Karpas-422 (cell line): ENCODE measurements at regions not wholly inside any gene's neighbourhood (a gene's known extent, or its start where the extent isn't known, plus 50 kb on each side); places are given as distances from the start of the nearest gene placed in this dataset.
A peak's percentile ranks its signal among the peaks of the same experiment; 100 is the strongest.
"Not testable (repeated sequence)": the region's sequence is repeated elsewhere in the genome, so short reads cannot be mapped to it uniquely, and the experiment has no call there.

Experiments
- DNase-seq: peaks from one replicate; pipeline ENCODE4 v3.0.0-alpha.2; 2015
- H2AFZ ChIP-seq: fragments of 200-600 bp; sonication (generic); 2 replicates; pipeline ENCODE4 v1.6.1; 2014; ENCODE audit warnings: antibody characterized with exemption, low read length, mixed read lengths
- H3K27ac ChIP-seq: fragments of 200-600 bp; sonication (generic); 2 replicates; pipeline ENCODE4 v1.5.1; 2014; ENCODE audit warnings: mild to moderate bottlenecking, low read length, moderate library complexity
- H3K27me3 ChIP-seq: fragments of 200-600 bp; sonication (generic); 2 replicates; pipeline ENCODE4 v1.6.1; 2014; ENCODE audit warnings: low read length, mixed read lengths
- H3K36me3 ChIP-seq: fragments of 200-600 bp; sonication (generic); 2 replicates; pipeline ENCODE4 v1.6.1; 2014; ENCODE audit warnings: low read length, mixed read lengths; ENCODE audit not compliant: insufficient read depth
- H3K4me1 ChIP-seq: fragments of 200-600 bp; sonication (generic); 2 replicates; pipeline ENCODE4 v1.6.1; 2014; ENCODE audit warnings: mild to moderate bottlenecking, low read length, mixed read lengths
- H3K4me2 ChIP-seq: fragments of 200-600 bp; sonication (generic); 2 replicates; pipeline ENCODE4 v1.6.1; 2014; ENCODE audit warnings: low read length, low read depth, mild to moderate bottlenecking; ENCODE audit not compliant: poor library complexity, severe bottlenecking
- H3K4me3 ChIP-seq: fragments of 200-600 bp; sonication (generic); 2 replicates; pipeline ENCODE4 v1.5.1; 2014; ENCODE audit warnings: mild to moderate bottlenecking, antibody characterized with exemption, low read length, mixed read lengths
- H3K79me2 ChIP-seq: fragments of 200-600 bp; sonication (generic); 2 replicates; pipeline ENCODE4 v1.6.1; 2014; ENCODE audit warnings: mild to moderate bottlenecking, low read length, mixed read lengths
- H3K9ac ChIP-seq: fragments of 200-600 bp; sonication (generic); 2 replicates; pipeline ENCODE4 v1.6.0; 2014; ENCODE audit warnings: low read length
- H3K9me2 ChIP-seq: fragments of 200-600 bp; sonication (generic), shearing (Covaris generic); replicated peaks from 2 replicates; pipeline ENCODE4 v1.6.0; 2014; ENCODE audit warnings: mild to moderate bottlenecking, low read length, moderate library complexity; ENCODE audit not compliant: insufficient read depth
- H3K9me3 ChIP-seq: fragments of 300-700, 200-600 bp; sonication (generic); 2 replicates; pipeline ENCODE4 v1.6.1; 2014; ENCODE audit warnings: low read length, mixed read lengths
- H4K20me1 ChIP-seq: fragments of 200-600 bp; sonication (generic); 2 replicates; pipeline ENCODE4 v1.6.1; 2014; ENCODE audit warnings: mild to moderate bottlenecking, antibody characterized with exemption, low read length, low read depth; ENCODE audit not compliant: insufficient read depth

- H3K4me2 ChIP-seq: no peak overlapping the region
- H3K9ac ChIP-seq: no peak overlapping the region
- H3K4me3 ChIP-seq: no peak overlapping the region
- H3K9me2 ChIP-seq: no peaks in the 10 kb centered on the region
- no peak for DNase-seq
- no peak overlapping the region for H2AFZ ChIP-seq
- no peaks in the 10 kb centered on the region for H3K36me3 ChIP-seq
- no peaks in the 10 kb centered on the region for H3K9me3 ChIP-seq
- H4K20me1 ChIP-seq: no peaks in the 10 kb centered on the region
- H3K27ac ChIP-seq: no peak overlapping the region
- H3K27me3 ChIP-seq: no peaks in the 10 kb centered on the region
- peaks cover 19% of the 10 kb centered on the region for H3K4me1 ChIP-seq
- no peaks in the 10 kb centered on the region for H3K79me2 ChIP-seq
Observed at GRCh38 chr12:75947156-75947723, 84.3 kb downstream of the PHLDA1 start.

- H3K4me2 ChIP-seq: no peak overlapping the region
- H3K9me3 ChIP-seq: no peaks in the 10 kb centered on the region
- no peak for DNase-seq
- no peak overlapping the region for H3K4me3 ChIP-seq
- no peaks in the 10 kb centered on the region for H3K36me3 ChIP-seq
- peaks cover 19% of the 10 kb centered on the region for H3K4me1 ChIP-seq
- H2AFZ ChIP-seq: no peak overlapping the region
- no peak overlapping the region for H3K9ac ChIP-seq
- H3K9me2 ChIP-seq: no peaks in the 10 kb centered on the region
- H3K27ac ChIP-seq: no peak overlapping the region
- H4K20me1 ChIP-seq: no peaks in the 10 kb centered on the region
- no peaks in the 10 kb centered on the region for H3K79me2 ChIP-seq
- H3K27me3 ChIP-seq: no peaks in the 10 kb centered on the region
Observed at GRCh38 chr12:75945581-75945980, 86.0 kb downstream of the PHLDA1 start.

- H3K27ac ChIP-seq: peak overlapping the region; percentile 53
- H3K9ac ChIP-seq: no peak overlapping the region
Observed at GRCh38 chr12:75944905-75945432, 86.6 kb downstream of the PHLDA1 start.

GRCh38 chr12:75944097-75944904 lies 87.3 kb downstream of the PHLDA1 start:
- H2AFZ ChIP-seq: peak overlapping the region; percentile 52; the same call in 1 of the 2 replicates
- no peaks in the 10 kb centered on the region for H4K20me1 ChIP-seq
- no peak overlapping the region for H3K9ac ChIP-seq
- H3K9me2 ChIP-seq: no peaks in the 10 kb centered on the region
- peak; percentile 76 for DNase-seq
- H3K27ac ChIP-seq: peak overlapping the region; percentile 53
- peak overlapping the region; percentile 31 for H3K4me2 ChIP-seq
- H3K27me3 ChIP-seq: no peaks in the 10 kb centered on the region
- H3K9me3 ChIP-seq: no peaks in the 10 kb centered on the region
- peak overlapping the region; percentile 14; the same call in 1 of the 2 replicates for H3K4me3 ChIP-seq
- no peaks in the 10 kb centered on the region for H3K79me2 ChIP-seq
- peaks cover 19% of the 10 kb centered on the region for H3K4me1 ChIP-seq
- H3K36me3 ChIP-seq: no peaks in the 10 kb centered on the region

More at GRCh38 chr12:75944905-75945432, 86.6 kb downstream of the PHLDA1 start:
- peaks cover 19% of the 10 kb centered on the region for H3K4me1 ChIP-seq
- H3K79me2 ChIP-seq: no peaks in the 10 kb centered on the region
- H2AFZ ChIP-seq: 0 out of 2 replicates have a peak overlapping the region, but pooled peaks have one; percentile 52
- no peaks in the 10 kb centered on the region for H3K9me2 ChIP-seq
- no peak for DNase-seq
- no peaks in the 10 kb centered on the region for H4K20me1 ChIP-seq
- H3K9me3 ChIP-seq: no peaks in the 10 kb centered on the region
- no peaks in the 10 kb centered on the region for H3K36me3 ChIP-seq
- H3K27me3 ChIP-seq: no peaks in the 10 kb centered on the region
- peak overlapping the region; percentile 31 for H3K4me2 ChIP-seq
- H3K4me3 ChIP-seq: no peak overlapping the region

GRCh38 chr12:75943730-75944096 lies 87.9 kb downstream of the PHLDA1 start:
- Histone ChIP-seq H2AFZ (no peak overlapping the region), H3K9ac (no peak overlapping the region)

GRCh38 chr12:75941661-75942060 lies 89.9 kb downstream of the PHLDA1 start:
- peaks cover 14% of the 10 kb centered on the region for H3K4me1 ChIP-seq
- H3K4me3 ChIP-seq, H3K9me3 ChIP-seq, H2AFZ ChIP-seq, H3K9me2 ChIP-seq, H3K79me2 ChIP-seq, DNase-seq, H4K20me1 ChIP-seq, H3K27me3 ChIP-seq, H3K27ac ChIP-seq, H3K36me3 ChIP-seq, H3K4me2 ChIP-seq, H3K9ac ChIP-seq: not testable (repeated sequence)

More at GRCh38 chr12:75943730-75944096, 87.9 kb downstream of the PHLDA1 start:
- no peaks in the 10 kb centered on the region for H3K36me3 ChIP-seq
- no peaks in the 10 kb centered on the region for H3K9me2 ChIP-seq
- no peaks in the 10 kb centered on the region for H3K27me3 ChIP-seq
- H3K4me3 ChIP-seq: 0 out of 2 replicates have a peak overlapping the region, but pooled peaks have one; percentile 0
- H3K79me2 ChIP-seq: no peaks in the 10 kb centered on the region
- no peaks in the 10 kb centered on the region for H4K20me1 ChIP-seq
- peak overlapping the region; percentile 53 for H3K27ac ChIP-seq
- H3K4me2 ChIP-seq: peak overlapping the region; percentile 31
- peaks cover 19% of the 10 kb centered on the region for H3K4me1 ChIP-seq
- no peaks in the 10 kb centered on the region for H3K9me3 ChIP-seq
- DNase-seq: no peak

GRCh38 chr12:75939016-75939642 lies 92.4 kb downstream of the PHLDA1 start:
- Histone ChIP-seq H3K27ac (no peak overlapping the region), H3K9me2 (no peaks in the 10 kb centered on the region), H3K9ac (no peak overlapping the region), H2AFZ (no peak overlapping the region; the same call in 1 of the 2 replicates), H4K20me1 (no peaks in the 10 kb centered on the region), H3K36me3 (no peaks in the 10 kb centered on the region), H3K79me2 (no peaks in the 10 kb centered on the region), H3K4me3 (no peak overlapping the region), H3K27me3 (no peaks in the 10 kb centered on the region), H3K4me2 (no peak overlapping the region), H3K4me1 (peaks cover 7% of the 10 kb centered on the region), H3K9me3 (no peaks in the 10 kb centered on the region)
- DNase-seq: no peak

GRCh38 chr12:75938189-75938588 lies 93.4 kb downstream of the PHLDA1 start:
- no peaks in the 10 kb centered on the region for H4K20me1 ChIP-seq
- H3K27ac ChIP-seq: no peak overlapping the region
- no peak overlapping the region for H2AFZ ChIP-seq
- no peaks in the 10 kb centered on the region for H3K27me3 ChIP-seq
- no peak for DNase-seq
- no peaks in the 10 kb centered on the region for H3K9me3 ChIP-seq
- no peaks in the 10 kb centered on the region for H3K36me3 ChIP-seq
- H3K4me3 ChIP-seq: no peak overlapping the region
- no peak overlapping the region for H3K4me2 ChIP-seq
- H3K9ac ChIP-seq: no peak overlapping the region
- H3K9me2 ChIP-seq: no peaks in the 10 kb centered on the region
- H3K4me1 ChIP-seq: no peaks in the 10 kb centered on the region
- no peaks in the 10 kb centered on the region for H3K79me2 ChIP-seq
